WTC11 (cell line): ENCODE measurements at regions not wholly inside any gene's neighbourhood (a gene's known extent, or its start where the extent isn't known, plus 50 kb on each side); places are given as distances from the start of the nearest gene placed in this dataset.

ENCODE experiments used
- AFF4 ChIP-seq: sonication (generic); formaldehyde crosslinking; IDR thresholded peaks from 2 replicates; pipeline ENCODE4 v1.8.1; 2023; ENCODE audit warnings: mild to moderate bottlenecking, missing genetic modification reagents, borderline replicate concordance
- AR ChIP-seq: fragments of 250-450 bp; sonication (Bioruptor Pico); IDR thresholded peaks from 2 replicates; pipeline ENCODE4 v1.9.0; 2021; ENCODE audit warnings: mild to moderate bottlenecking
- ATF3 ChIP-seq: sonication (generic); formaldehyde crosslinking; conservative IDR thresholded peaks from 2 replicates; pipeline ENCODE4 v1.8.1; 2022; ENCODE audit warnings: mild to moderate bottlenecking, missing genetic modification reagents
- CTCF ChIP-seq: fragments of 200-600 bp; IDR thresholded peaks from 2 replicates; pipeline ENCODE4 v1.8.0; 2022; ENCODE audit warnings: antibody characterized with exemption
- FOXK1 ChIP-seq: sonication (generic); formaldehyde crosslinking; IDR thresholded peaks from 2 replicates; pipeline ENCODE4 v1.8.0; 2022; ENCODE audit warnings: mild to moderate bottlenecking, moderate library complexity, missing genetic modification reagents
- GABPB1 ChIP-seq: sonication (generic); formaldehyde crosslinking; IDR thresholded peaks from 2 replicates; pipeline ENCODE4 v1.8.1; 2023; ENCODE audit warnings: mild to moderate bottlenecking, missing genetic modification reagents
- HMGXB4 ChIP-seq: sonication (generic); formaldehyde crosslinking; IDR thresholded peaks from 2 replicates; pipeline ENCODE4 v1.8.1; 2023; ENCODE audit warnings: mild to moderate bottlenecking, moderate library complexity, missing genetic modification reagents
- JUN ChIP-seq: sonication (generic); formaldehyde crosslinking; IDR thresholded peaks from 2 replicates; pipeline ENCODE4 v1.8.0; 2023; ENCODE audit warnings: mild to moderate bottlenecking, missing genetic modification reagents
- PREB ChIP-seq: sonication (generic); formaldehyde crosslinking; IDR thresholded peaks from 2 replicates; pipeline ENCODE4 v1.8.1; 2022; ENCODE audit warnings: mild to moderate bottlenecking, missing genetic modification reagents, moderate library complexity, borderline replicate concordance
- STAT6 ChIP-seq: sonication (generic); formaldehyde crosslinking; conservative IDR thresholded peaks from 2 replicates; pipeline ENCODE4 v1.8.1; 2023; ENCODE audit warnings: mild to moderate bottlenecking, low read depth, missing genetic modification reagents, moderate library complexity
- USF2 ChIP-seq: sonication (generic); formaldehyde crosslinking; IDR thresholded peaks from 2 replicates; pipeline ENCODE4 v1.8.1; 2023; ENCODE audit warnings: mild to moderate bottlenecking, missing genetic modification reagents, moderate library complexity
- ZNF423 ChIP-seq: fragments of 250-450 bp; sonication (Bioruptor Pico); IDR thresholded peaks from 2 replicates; pipeline ENCODE4 v2.1.2; 2022; ENCODE audit warnings: mild to moderate bottlenecking, moderate library complexity
- ZNF671 ChIP-seq: fragments of 250-450 bp; sonication (Bioruptor Pico); IDR thresholded peaks from 2 replicates; pipeline ENCODE4 v1.8.0; 2021; ENCODE audit warnings: mild to moderate bottlenecking

GRCh38 chr10:21298701-21299100 lies 226.8 kb downstream of the SKIDA1 start:
- no peak for TF ChIP-seq GABPB1 (CRISPR knock-in tag)
- TF ChIP-seq CTCF: no peak
- no peak for TF ChIP-seq USF2 (CRISPR knock-in tag)
- no peak for TF ChIP-seq HMGXB4 (CRISPR knock-in tag)
- no peak for TF ChIP-seq STAT6 (CRISPR knock-in tag)
- no peak for TF ChIP-seq ZNF671 (CRISPR knock-in tag)
- no peak for TF ChIP-seq PREB (CRISPR knock-in tag)
- TF ChIP-seq AFF4 (CRISPR knock-in tag): no peak
- TF ChIP-seq ZNF423 (CRISPR knock-in tag): no peak
- TF ChIP-seq FOXK1: no peak
- no peak for TF ChIP-seq ATF3 (CRISPR knock-in tag)
- no peak for TF ChIP-seq JUN
- TF ChIP-seq AR (CRISPR knock-in tag): no peak
